Mesendoderm (in vitro differentiated cells): ENCODE measurements at regions not wholly inside any gene's neighbourhood (a gene's known extent, or its start where the extent isn't known, plus 50 kb on each side); places are given as distances from the start of the nearest gene placed in this dataset.

Experiments
- DNase-seq: peaks from one replicate; pipeline ENCODE4 v3.0.0; 2013
- H2AK5ac ChIP-seq: 2 replicates; pipeline ENCODE4 v1.6.1; 2013; ENCODE audit warnings: low read length, inconsistent platforms
- H2BK120ac ChIP-seq: 2 replicates; pipeline ENCODE4 v1.6.1; 2013; ENCODE audit warnings: low read depth, mild to moderate bottlenecking, low read length, moderate library complexity, mixed read lengths
- H2BK15ac ChIP-seq: replicated peaks from 2 replicates; pipeline ENCODE4 v1.6.1; 2013; ENCODE audit warnings: low read depth, mild to moderate bottlenecking, moderate library complexity
- H2BK5ac ChIP-seq: 2 replicates; pipeline ENCODE4 v1.6.1; 2013; ENCODE audit warnings: low read length, inconsistent platforms
- H3K18ac ChIP-seq: 2 replicates; pipeline ENCODE4 v1.6.1; 2013; ENCODE audit warnings: mild to moderate bottlenecking, low read length, mixed read lengths
- H3K23ac ChIP-seq: one replicate; pipeline ENCODE4 v1.6.1; 2013; ENCODE audit warnings: low read length
- H3K27ac ChIP-seq: 2 replicates; pipeline ENCODE4 v1.5.1; 2013; ENCODE audit warnings: low read depth, mild to moderate bottlenecking, inconsistent platforms, low read length, moderate library complexity
- H3K27me3 ChIP-seq: 2 replicates; pipeline ENCODE4 v1.6.1; 2013; ENCODE audit warnings: low read length, control low read depth, mild to moderate bottlenecking, inconsistent platforms; ENCODE audit not compliant: insufficient read depth, poor library complexity
- H3K36me3 ChIP-seq: 2 replicates; pipeline ENCODE4 v1.6.1; 2013; ENCODE audit warnings: low read length, inconsistent platforms; ENCODE audit not compliant: control insufficient read depth, insufficient read depth
- H3K4ac ChIP-seq: one replicate; pipeline ENCODE4 v1.6.1; 2013; ENCODE audit warnings: low read depth, mild to moderate bottlenecking, low read length, moderate library complexity
- H3K4me1 ChIP-seq: 2 replicates; pipeline ENCODE4 v1.6.1; 2013; ENCODE audit warnings: low read depth, low read length, inconsistent platforms; ENCODE audit not compliant: control insufficient read depth
- H3K4me2 ChIP-seq: 2 replicates; pipeline ENCODE4 v1.6.1; 2013; ENCODE audit warnings: low read length
- H3K4me3 ChIP-seq: 2 replicates; pipeline ENCODE4 v1.5.1; 2013; ENCODE audit warnings: mild to moderate bottlenecking, low read length
- H3K56ac ChIP-seq: one replicate; pipeline ENCODE4 v1.6.1; 2013; ENCODE audit warnings: low read length
- H3K79me1 ChIP-seq: 2 replicates; pipeline ENCODE4 v1.6.1; 2013; ENCODE audit warnings: low read length, inconsistent platforms
- H3K79me2 ChIP-seq: 2 replicates; pipeline ENCODE4 v1.6.1; 2013; ENCODE audit warnings: mild to moderate bottlenecking, low read length; ENCODE audit not compliant: control insufficient read depth, insufficient read depth
- H3K9ac ChIP-seq: 2 replicates; pipeline ENCODE4 v1.6.1; 2013; ENCODE audit warnings: low read length, inconsistent platforms
- H4K5ac ChIP-seq: one replicate; pipeline ENCODE4 v1.6.1; 2013; ENCODE audit warnings: low read length
- H4K8ac ChIP-seq: one replicate; pipeline ENCODE4 v1.6.1; 2013; ENCODE audit warnings: low read depth, mild to moderate bottlenecking, control low read depth, low read length, moderate library complexity
- WGBS: extraction: QIAGEN DNeasy Blood & Tissue Kit; methylation state at CpG from one replicate; pipeline ENCODE4 v1.1.7; 2013; ENCODE audit warnings: low lambda C conversion rate, missing lambda C conversion rate; ENCODE audit not compliant: insufficient coverage; ENCODE audit errors: extremely low coverage; 5-methylcytosine and 5-hydroxymethylcytosine counted together

GRCh38 chr4:141449927-141450326 lies 186.5 kb upstream of the IL15 start:
- Histone ChIP-seq H3K79me1 (no peaks in the 10 kb centered on the region), H3K79me2 (no peaks in the 10 kb centered on the region), H3K4me2 (no peak overlapping the region), H3K4me1 (no peaks in the 10 kb centered on the region), H2AK5ac (no peak overlapping the region), H4K8ac (no peak overlapping the region), H2BK120ac (no peak overlapping the region), H3K23ac (no peak overlapping the region), H3K18ac (no peak overlapping the region), H2BK5ac (no peak overlapping the region), H3K9ac (no peak overlapping the region), H3K27ac (no peak overlapping the region), H3K4me3 (no peak overlapping the region), H3K4ac (no peak overlapping the region), H2BK15ac (no peak overlapping the region), H4K5ac (no peak overlapping the region), H3K27me3 (no peaks in the 10 kb centered on the region), H3K36me3 (no peaks in the 10 kb centered on the region), H3K56ac (no peak overlapping the region)
- WGBS: no CpG with 5 or more reads among the region's 3 CpGs
- DNase-seq: no peak

GRCh38 chr4:141455651-141456050 lies 180.7 kb upstream of the IL15 start:
- no CpG with 5 or more reads among the region's 1 CpG for WGBS

GRCh38 chr4:141457653-141458052 lies 178.7 kb upstream of the IL15 start:
- Histone ChIP-seq H2AK5ac (no peak overlapping the region), H3K79me2 (no peaks in the 10 kb centered on the region), H2BK15ac (no peak overlapping the region), H3K4me2 (no peak overlapping the region), H4K8ac (no peak overlapping the region), H3K23ac (no peak overlapping the region), H3K18ac (no peak overlapping the region), H3K36me3 (no peaks in the 10 kb centered on the region), H3K9ac (no peak overlapping the region), H4K5ac (no peak overlapping the region), H3K27ac (no peak overlapping the region), H3K56ac (no peak overlapping the region), H2BK5ac (no peak overlapping the region), H3K4ac (no peak overlapping the region), H3K4me3 (no peak overlapping the region), H3K4me1 (no peaks in the 10 kb centered on the region), H2BK120ac (no peak overlapping the region), H3K79me1 (no peaks in the 10 kb centered on the region), H3K27me3 (no peaks in the 10 kb centered on the region)
- no peak for DNase-seq
- no CpG with 5 or more reads among the region's 1 CpG for WGBS

More at GRCh38 chr4:141455651-141456050, 180.7 kb upstream of the IL15 start:
- H3K36me3 ChIP-seq: no peaks in the 10 kb centered on the region
- no peak for DNase-seq
- no peak overlapping the region for H3K4me3 ChIP-seq
- H3K4ac ChIP-seq: no peak overlapping the region
- no peak overlapping the region for H3K18ac ChIP-seq
- no peak overlapping the region for H2BK15ac ChIP-seq
- H4K8ac ChIP-seq: no peak overlapping the region
- H4K5ac ChIP-seq: no peak overlapping the region
- no peaks in the 10 kb centered on the region for H3K4me1 ChIP-seq
- no peak overlapping the region for H3K4me2 ChIP-seq
- no peak overlapping the region for H3K23ac ChIP-seq
- H2AK5ac ChIP-seq: no peak overlapping the region
- no peaks in the 10 kb centered on the region for H3K27me3 ChIP-seq
- no peaks in the 10 kb centered on the region for H3K79me1 ChIP-seq
- H3K27ac ChIP-seq: no peak overlapping the region
- H3K56ac ChIP-seq: no peak overlapping the region
- no peaks in the 10 kb centered on the region for H3K79me2 ChIP-seq
- no peak overlapping the region for H3K9ac ChIP-seq
- H2BK5ac ChIP-seq: no peak overlapping the region
- H2BK120ac ChIP-seq: no peak overlapping the region

DNA sequence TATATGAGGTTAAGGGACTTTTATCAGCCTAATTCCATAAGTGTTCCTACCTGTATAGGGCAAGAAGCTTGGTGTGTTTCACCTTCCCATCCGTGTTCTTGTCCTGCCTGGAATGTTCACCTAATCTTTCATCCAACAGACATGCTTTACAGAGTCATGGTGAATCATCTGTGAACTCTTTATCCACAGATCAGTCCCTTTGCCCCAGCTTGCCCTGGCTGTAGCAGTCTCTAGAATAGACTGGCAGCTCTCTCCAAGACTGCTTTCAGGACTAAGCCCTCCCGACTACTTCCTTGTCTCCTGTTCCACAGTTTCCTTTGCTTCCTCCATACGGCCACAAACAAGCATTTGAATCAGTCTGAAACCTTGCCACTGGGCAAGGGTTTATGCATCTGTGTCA lies 177.9 kb upstream of the IL15 start:
- H2BK120ac ChIP-seq: no peak overlapping the region
- H3K4me1 ChIP-seq: no peaks in the 10 kb centered on the region
- H3K23ac ChIP-seq: no peak overlapping the region

DNA sequence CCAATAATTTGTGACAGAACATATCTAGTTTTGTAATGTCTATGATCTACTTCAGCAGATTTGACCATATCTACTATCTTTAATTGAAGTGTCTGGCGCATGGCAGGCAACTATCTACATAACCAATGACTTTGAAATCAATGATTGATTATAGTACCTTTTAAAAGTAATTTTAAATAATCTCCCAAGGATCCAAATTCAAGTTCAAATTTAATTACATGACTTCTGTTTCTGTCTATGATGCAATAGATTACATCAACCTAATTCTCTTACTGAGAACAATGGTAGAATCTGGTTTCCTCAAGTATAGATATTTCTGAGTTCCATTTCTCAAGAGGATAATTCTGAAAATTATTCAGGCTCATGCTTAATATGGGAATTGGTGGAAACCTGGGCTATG lies 177.4 kb upstream of the IL15 start:
- no peaks in the 10 kb centered on the region for H3K27me3 ChIP-seq
- no peak overlapping the region for H2BK120ac ChIP-seq
- H3K36me3 ChIP-seq: no peaks in the 10 kb centered on the region
- DNase-seq: no peak
- WGBS: no CpG with 5 or more reads among the region's 1 CpG
- no peak overlapping the region for H4K5ac ChIP-seq
- H2BK5ac ChIP-seq: no peak overlapping the region
- no peak overlapping the region for H3K18ac ChIP-seq
- H3K27ac ChIP-seq: no peak overlapping the region
- no peak overlapping the region for H4K8ac ChIP-seq
- H3K23ac ChIP-seq: no peak overlapping the region
- H3K79me1 ChIP-seq: no peaks in the 10 kb centered on the region
- H3K4ac ChIP-seq: no peak overlapping the region
- no peaks in the 10 kb centered on the region for H3K79me2 ChIP-seq
- no peak overlapping the region for H3K4me2 ChIP-seq
- H3K4me3 ChIP-seq: no peak overlapping the region
- H3K4me1 ChIP-seq: no peaks in the 10 kb centered on the region
- H2AK5ac ChIP-seq: no peak overlapping the region
- H2BK15ac ChIP-seq: no peak overlapping the region
- H3K56ac ChIP-seq: no peak overlapping the region
- no peak overlapping the region for H3K9ac ChIP-seq

More for the DNA sequence above, 177.9 kb upstream of the IL15 start:
- H4K8ac ChIP-seq: no peak overlapping the region
- peak; percentile 3 for DNase-seq
- H3K4me2 ChIP-seq: no peak overlapping the region
- no peak overlapping the region for H2AK5ac ChIP-seq
- H3K27me3 ChIP-seq: no peaks in the 10 kb centered on the region
- no peak overlapping the region for H3K27ac ChIP-seq
- no peak overlapping the region for H3K4me3 ChIP-seq
- no peaks in the 10 kb centered on the region for H3K36me3 ChIP-seq
- no CpG with 5 or more reads among the region's 3 CpGs for WGBS
- no peak overlapping the region for H3K4ac ChIP-seq
- no peak overlapping the region for H3K56ac ChIP-seq
- no peak overlapping the region for H2BK5ac ChIP-seq
- no peak overlapping the region for H2BK15ac ChIP-seq
- H3K18ac ChIP-seq: no peak overlapping the region
- H3K79me1 ChIP-seq: no peaks in the 10 kb centered on the region
- no peaks in the 10 kb centered on the region for H3K79me2 ChIP-seq
- H4K5ac ChIP-seq: no peak overlapping the region
- no peak overlapping the region for H3K9ac ChIP-seq

DNA sequence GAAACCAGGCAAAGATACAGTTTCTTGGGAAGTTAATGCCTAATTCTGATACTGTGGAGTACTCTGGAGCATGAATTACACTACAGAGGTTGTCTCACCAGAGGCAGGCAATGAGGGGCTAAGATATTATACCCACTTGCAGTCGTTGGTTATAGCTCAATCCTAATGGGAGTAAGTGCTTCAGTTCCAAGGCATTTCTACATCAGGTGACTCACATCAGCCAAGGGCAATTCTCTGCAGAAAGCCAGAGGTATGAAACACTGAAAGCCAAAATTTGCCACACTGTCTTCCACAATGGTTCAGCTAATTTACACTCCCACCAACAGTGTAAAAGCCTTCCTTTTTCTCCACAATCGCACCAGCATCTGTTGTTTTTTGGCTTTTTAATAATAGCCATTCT lies 174.0 kb upstream of the IL15 start:
- no peak overlapping the region for H3K18ac ChIP-seq
- H3K4me3 ChIP-seq: no peak overlapping the region
- H3K27ac ChIP-seq: no peak overlapping the region
- H3K4me1 ChIP-seq: no peaks in the 10 kb centered on the region
- no peaks in the 10 kb centered on the region for H3K79me2 ChIP-seq
- WGBS: no CpG with 5 or more reads among the region's 2 CpGs
- H4K5ac ChIP-seq: no peak overlapping the region
- H4K8ac ChIP-seq: no peak overlapping the region
- H2BK120ac ChIP-seq: no peak overlapping the region
- no peak overlapping the region for H3K9ac ChIP-seq
- no peak overlapping the region for H2BK5ac ChIP-seq
- H3K23ac ChIP-seq: no peak overlapping the region
- H2AK5ac ChIP-seq: no peak overlapping the region
- H3K27me3 ChIP-seq: no peaks in the 10 kb centered on the region
- no peaks in the 10 kb centered on the region for H3K36me3 ChIP-seq
- H3K4ac ChIP-seq: no peak overlapping the region
- no peak overlapping the region for H3K4me2 ChIP-seq
- DNase-seq: no peak
- H3K56ac ChIP-seq: no peak overlapping the region
- no peak overlapping the region for H2BK15ac ChIP-seq
- no peaks in the 10 kb centered on the region for H3K79me1 ChIP-seq
